Stimulated activated CD8-positive, alpha-beta memory T cell treated with anti-CD3 and anti-CD28 coated beads, Interleukin-4, amount 100 ng/mL, for 1 hour (primary cell): ENCODE measurements at regions not wholly inside any gene's neighbourhood (a gene's known extent, or its start where the extent isn't known, plus 50 kb on each side); places are given as distances from the start of the nearest gene placed in this dataset.
"Not testable (repeated sequence)": the region's sequence is repeated elsewhere in the genome, so short reads cannot be mapped to it uniquely, and the experiment has no call there.

Experiments used
- DNase-seq, 2 donors: peaks; one replicate each; pipeline ENCODE4 v3.0.0-alpha.2; 2020; ENCODE audit warnings: low read depth in 2 of 2, low spot score in 1 of 2

DNA sequence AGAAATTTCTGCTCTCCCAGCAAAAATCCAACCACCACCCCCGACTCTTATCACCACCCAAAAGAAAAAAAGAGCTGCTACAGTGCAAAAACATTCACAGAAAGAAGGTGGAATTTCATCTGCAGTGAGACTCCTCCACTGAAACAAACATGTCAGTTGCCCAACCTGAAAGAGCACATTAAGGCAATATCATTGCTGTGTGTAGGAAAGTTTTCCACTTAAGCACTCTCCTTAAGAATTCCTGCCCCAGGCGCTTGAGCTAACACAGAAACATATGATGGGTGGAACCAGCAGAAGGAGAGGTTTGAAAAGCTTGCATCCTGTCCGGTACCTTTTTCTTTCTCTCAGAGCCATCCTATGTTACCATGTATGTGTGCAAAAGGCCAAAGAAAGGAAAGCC, 200.8 kb upstream of the GADL1 start:
- no peak for DNase-seq

GRCh38 chr3:31096661-31097395, 202.4 kb upstream of the GADL1 start:
- no peak for DNase-seq

- no peak for DNase-seq
Measured at GRCh38 chr3:31100519-31100918, 206.1 kb upstream of the GADL1 start.

DNA sequence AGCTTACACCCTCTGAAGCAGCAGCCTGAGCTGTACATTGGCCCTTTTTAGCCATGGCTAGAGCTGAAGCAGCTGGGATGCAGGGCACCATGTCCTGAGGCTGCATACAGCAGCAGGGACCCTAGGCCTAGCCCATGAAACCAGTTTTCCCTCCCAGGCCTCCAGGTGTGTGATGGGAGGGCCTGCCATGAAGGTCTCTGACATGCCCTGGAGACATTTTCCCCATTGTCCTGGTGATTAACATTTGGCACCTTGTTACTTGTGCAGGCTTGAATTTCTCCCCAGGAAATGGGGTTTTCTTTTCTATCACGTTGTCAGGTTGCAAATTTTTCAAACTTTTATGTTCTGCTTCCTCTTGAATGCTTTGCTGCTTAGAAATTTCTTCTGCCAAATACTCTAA, 206.8 kb upstream of the GADL1 start:
- not testable (repeated sequence) for DNase-seq

DNA sequence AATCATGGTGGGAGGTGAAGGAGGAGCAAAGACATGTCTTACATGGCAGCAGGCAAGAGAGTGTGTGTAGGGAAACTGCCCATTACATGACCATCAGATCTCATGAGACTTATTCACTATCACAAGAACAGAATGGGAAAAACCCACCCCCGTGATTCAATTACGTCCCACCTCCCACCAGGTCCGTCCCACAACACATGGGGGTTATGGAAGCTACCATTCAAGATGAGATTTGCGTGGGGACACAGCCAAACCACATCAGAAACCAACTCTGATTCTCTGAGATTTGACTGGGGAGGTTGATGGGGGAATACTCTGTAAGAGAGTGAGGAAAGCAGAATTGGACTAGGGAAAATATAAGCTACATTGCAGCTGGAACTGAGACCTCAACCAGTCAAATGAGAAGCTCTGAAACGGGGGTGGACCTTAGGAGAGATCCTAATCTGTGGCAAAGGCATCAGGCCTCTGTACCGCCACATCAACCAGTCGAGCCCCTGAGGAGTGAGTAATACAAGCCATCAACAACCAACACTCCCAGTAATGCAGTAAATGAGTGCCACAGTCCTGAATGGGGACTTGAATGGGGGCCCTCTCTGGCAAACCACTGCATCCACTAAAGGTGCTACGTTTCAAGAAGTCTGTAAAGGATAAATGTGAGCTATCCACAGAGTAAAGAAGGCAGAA, 207.9 kb upstream of the GADL1 start:
- no peak for DNase-seq

DNA sequence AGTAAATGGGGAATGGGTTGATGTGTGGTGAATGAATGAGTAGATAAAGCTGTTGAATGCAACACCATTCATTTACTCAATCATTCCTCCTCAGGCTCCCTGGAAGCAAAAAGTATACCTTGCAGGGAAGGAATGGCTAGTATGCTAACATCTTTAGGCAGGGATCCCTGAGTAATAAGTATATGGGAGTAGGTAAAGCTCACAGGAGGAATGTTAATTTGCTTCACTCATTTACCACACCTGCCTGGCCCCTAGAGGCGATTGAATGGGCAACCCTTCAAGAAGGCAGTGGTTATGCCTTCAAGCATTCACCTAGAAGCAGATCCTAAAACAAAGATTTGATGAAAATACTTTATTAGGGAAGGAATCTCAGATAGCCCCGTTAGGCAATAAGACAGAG, 208.7 kb upstream of the GADL1 start:
- DNase-seq, result no peak

DNA sequence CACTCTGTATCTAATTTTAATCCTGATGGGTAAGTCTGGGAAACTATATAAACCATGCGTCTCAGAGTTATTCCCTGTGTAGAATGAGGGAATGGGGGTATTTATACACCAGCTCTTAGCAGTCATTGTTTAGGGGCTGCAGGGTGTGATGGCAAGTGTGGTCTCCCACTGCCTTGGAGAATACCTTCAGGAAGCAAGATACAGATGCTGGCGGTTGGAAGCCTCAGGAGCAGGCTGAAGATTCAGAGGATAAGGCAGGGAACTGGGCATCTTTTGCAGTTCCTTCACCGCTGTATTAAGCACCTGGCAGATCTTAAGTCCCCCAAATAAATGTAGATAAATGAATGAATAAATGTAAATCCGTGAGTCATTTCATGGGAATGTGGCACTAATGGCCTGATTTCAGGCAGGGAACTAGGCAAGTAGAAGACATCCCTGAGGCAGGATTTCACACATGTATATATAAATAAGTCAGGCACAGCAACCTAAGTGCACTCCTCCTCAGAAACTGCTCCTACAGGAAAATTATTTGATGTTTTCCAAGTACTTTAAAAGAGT, 209.2 kb upstream of the GADL1 start:
- no peak for DNase-seq

GRCh38 chr3:31105011-31105410, 210.6 kb upstream of the GADL1 start:
- no peak for DNase-seq

DNA sequence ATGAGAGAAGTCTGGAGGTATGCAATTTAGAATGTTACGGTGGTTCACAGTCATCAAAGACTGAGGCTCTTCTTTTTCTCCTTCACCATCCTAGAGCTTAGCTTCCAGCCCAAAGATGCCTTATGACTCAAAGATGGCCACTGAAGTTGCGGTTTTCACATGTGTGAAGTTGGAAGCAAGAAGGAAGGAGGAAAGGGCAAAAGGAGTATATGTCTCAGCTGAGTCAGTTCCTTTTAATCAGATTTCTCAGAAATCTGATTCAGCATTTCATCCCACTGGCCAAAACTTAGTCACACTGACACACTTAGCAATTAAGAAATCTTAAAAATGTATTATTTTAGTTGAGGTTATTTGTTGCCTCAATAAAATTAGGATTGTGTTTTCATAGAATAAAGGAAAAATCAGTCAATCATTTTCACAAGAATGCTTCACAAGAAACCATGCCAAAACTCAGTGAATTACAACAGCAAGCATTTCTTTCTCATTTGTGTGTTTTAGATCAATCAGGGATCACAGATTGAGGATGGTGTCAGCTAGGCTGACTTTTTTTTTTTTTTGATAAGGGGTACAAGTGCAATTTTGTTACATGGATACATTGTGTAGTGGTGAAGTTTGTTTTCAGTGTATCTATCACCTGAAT, 211.1 kb upstream of the GADL1 start:
- no peak for DNase-seq

DNA sequence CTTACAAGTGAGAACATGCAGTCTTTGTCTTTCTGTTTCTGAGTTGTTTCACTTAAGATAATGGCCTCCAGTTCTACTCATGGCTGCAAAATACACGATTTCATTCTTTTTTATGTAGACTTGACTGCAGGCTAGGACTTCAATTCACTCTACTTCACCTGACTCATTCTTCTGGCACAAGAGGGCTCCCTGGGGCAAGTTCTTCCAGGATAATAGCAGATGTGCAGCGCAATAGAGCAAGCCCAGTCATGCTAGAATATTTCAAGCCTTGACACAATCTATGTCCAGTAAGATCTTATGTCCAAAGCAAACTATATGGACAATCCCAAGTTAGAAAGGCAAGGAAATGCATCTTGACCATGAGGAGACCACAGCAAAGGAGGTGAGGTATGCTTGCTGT, 211.7 kb upstream of the GADL1 start:
- no peak for DNase-seq

- DNase-seq, result no peak
Measured at GRCh38 chr3:31106912-31107311, 212.5 kb upstream of the GADL1 start.

GRCh38 chr3:31114929-31115283, 220.4 kb upstream of the GADL1 start:
- DNase-seq, result no peak

GRCh38 chr3:31115531-31115930, 221.1 kb upstream of the GADL1 start:
- not testable (repeated sequence) for DNase-seq

DNA sequence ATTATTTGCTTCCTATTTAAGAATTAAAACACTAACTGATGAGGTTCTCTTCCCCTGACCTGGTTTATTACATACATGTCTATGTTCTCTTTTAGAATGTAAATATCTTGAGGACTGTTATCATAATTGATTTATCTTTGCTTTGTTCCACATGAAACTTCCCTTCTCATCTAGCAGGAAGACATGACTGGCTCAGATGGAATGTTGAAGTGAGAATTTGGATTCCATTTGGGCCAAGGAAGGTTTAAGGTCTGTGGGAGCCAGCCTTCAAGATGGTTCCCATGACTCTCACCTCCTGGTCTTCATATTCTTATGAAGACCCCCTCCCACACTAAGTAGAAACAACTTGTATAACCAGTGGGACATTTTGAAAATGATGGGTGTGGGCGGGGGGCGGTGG, 222.2 kb upstream of the GADL1 start:
- DNase-seq, result no peak

DNA sequence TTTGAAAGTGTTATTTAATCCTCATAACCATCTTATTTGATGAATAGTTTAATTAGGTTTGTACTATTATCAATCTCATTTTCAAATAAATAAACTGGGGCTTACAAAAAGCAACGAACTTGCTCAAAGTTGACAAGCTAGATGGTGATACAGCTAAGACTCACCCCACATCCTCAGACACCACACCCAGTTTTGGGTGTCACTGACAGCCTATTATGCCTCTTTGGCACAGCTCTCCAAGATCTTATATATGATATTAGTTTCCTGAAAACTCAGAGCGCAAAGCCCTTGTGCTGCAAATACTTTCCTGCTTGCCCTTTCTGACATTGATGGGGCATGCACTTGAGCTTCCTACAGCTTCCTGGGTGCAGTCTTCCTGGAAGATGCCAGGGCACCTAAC, 223.4 kb upstream of the GADL1 start:
- DNase-seq, result no peak

DNA sequence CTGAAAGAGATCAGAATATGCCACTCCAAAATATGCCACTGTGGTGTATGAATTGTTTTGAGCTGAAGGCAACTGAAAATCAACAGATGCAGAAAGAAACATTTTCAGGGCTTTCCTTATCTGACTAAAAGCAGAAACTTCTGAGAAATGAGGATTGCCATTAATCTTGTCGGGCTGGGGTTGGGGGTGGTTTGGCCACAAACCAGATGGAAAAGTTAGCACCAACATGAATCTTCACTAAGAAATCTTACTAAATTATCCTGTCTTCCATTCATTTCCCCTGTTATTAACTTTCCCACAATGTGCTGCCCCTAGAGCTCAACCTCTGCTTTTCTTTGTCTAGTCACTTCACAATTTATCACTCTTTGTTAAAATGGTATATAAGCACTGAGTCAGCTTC, 229.9 kb upstream of the GADL1 start:
- no peak for DNase-seq

GRCh38 chr3:31125413-31126020, 231.1 kb upstream of the GADL1 start:
- DNase-seq, result no peak

DNA sequence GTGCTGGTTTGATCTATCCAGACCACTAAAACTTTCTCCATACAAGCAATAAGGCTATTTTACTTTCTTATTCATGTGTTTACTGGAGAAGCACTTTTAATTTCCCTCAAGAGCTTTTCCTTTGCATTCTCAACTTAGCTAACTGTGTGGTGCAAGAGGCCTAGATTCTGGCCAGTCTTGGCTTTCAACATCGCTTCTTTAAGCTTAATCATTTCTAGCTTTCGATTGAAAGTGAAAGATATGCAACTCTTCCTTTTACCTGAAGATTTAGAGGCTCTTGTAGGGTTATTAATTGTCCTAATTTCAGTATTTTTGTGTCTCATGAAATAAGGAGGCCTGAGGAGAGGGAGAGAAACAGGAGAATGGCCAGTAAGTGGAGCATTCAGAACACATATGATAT, 234.8 kb upstream of the GADL1 start:
- no peak for DNase-seq

- DNase-seq, result no peak
Measured at GRCh38 chr3:31132132-31132769, 237.8 kb upstream of the GADL1 start.

DNA sequence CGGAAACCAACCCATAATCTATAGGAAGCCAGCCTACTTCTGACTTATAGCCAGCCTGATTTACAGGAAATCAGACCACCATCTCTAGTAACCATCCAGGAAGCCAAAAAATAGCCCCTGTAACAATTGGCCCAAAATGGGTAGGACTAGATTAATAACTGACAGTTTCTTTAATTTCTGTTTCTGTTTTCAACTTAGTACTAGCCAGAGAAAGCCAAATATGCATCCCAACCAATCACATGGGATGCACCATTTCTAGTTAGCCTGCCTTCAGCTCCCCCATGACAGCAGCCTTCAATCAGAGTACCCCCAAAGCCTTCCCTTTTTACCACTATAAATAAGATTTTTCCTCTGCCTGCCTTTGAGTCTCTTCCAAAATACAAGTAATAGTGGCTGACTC, 239.1 kb upstream of the GADL1 start:
- DNase-seq, result no peak

DNA sequence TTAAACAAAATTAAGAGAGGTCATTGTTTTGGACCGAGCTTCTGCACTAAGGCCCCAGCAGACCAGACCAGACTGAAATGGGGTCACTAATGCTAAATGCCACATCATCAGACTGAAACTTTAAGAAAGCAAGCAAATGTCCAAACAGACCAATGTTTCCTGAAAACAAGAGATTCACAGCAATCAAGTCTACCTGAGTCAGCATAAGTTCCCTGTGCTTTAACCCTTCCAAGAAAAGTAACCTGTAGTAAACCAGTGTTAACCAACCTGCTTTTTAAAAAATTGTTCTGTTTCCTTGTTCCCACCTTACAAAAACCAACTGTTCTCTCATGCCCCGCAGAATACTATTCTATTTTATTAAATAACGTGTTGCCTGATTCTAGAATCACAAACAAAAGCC, 241.1 kb upstream of the GADL1 start:
- no peak for DNase-seq
